B cell (primary cell): ENCODE measurements at regions not wholly inside any gene's neighbourhood (a gene's known extent, or its start where the extent isn't known, plus 50 kb on each side); places are given as distances from the start of the nearest gene placed in this dataset.

Experiments used
- ATAC-seq: fragments of 200-7000 bp; cut with Tn5 transposase; one replicate; pipeline ENCODE4 v1.10.0; 2021; ENCODE audit warnings: low read depth, mild to moderate bottlenecking, moderate number of reproducible peaks, moderate library complexity
- CTCF ChIA-PET: fragments of 350-600 bp; sonication (Branson Sonifier 250); formaldehyde crosslinking; loops from one replicate; lab custom pipeline; 2021; ENCODE audit warnings: antibody characterized with exemption, inconsistent platforms; lab: Charles Lee
- POLR2A ChIA-PET: fragments of 350-600 bp; sonication (Branson Sonifier 250); formaldehyde crosslinking; loops from one replicate; lab custom pipeline; 2021; ENCODE audit warnings: antibody characterized with exemption; lab: Charles Lee
- DNase-seq: peaks from one replicate; pipeline ENCODE4 v3.0.0; 2013
- H2AFZ ChIP-seq: 2 replicates; pipeline ENCODE4 v1.6.1; 2012; ENCODE audit warnings: mild to moderate bottlenecking, low read depth, low read length; ENCODE audit not compliant: insufficient read depth, poor library complexity, severe bottlenecking
- H3K27ac ChIP-seq, 2 donors: 1 replicate in 1 of 2; 2 replicates in 1 of 2; pipeline ENCODE4 v1.5.1; 2012 to 2013; ENCODE audit warnings: low read length in 2 of 2, mild to moderate bottlenecking in 2 of 2, moderate library complexity in 1 of 2
- H3K27me3 ChIP-seq, 4 experiments: fragments of 200-600 bp in 1 of 4; sonication (generic) in 1 of 4; replicated peaks in 1 of 4; 1 replicate in 2 of 4; 2 replicates in 2 of 4; pipeline versions ENCODE4 v1.6.1 to v1.7.0; 2013 to 2016; ENCODE audit warnings: low read length in 3 of 4, mild to moderate bottlenecking in 2 of 4, mixed read lengths in 1 of 4, moderate library complexity in 1 of 4; ENCODE audit not compliant: insufficient read depth in 4 of 4, control insufficient read depth in 3 of 4; ENCODE audit errors: control extremely low read depth in 1 of 4
- H3K36me3 ChIP-seq, 2 experiments: replicated peaks in 1 of 2; 1 replicate in 1 of 2; 2 replicates in 1 of 2; pipeline versions ENCODE4 v1.6.1 to v1.7.1; 2013; ENCODE audit warnings: low read length in 1 of 2; ENCODE audit not compliant: insufficient read depth in 2 of 2, control insufficient read depth in 1 of 2; ENCODE audit errors: control extremely low read depth in 1 of 2, extremely low read depth in 1 of 2
- H3K4me1 ChIP-seq, 2 donors: fragments of 200-600 bp in 1 of 2; sonication (generic) in 1 of 2; 1 replicate in 1 of 2; 2 replicates in 1 of 2; pipeline versions ENCODE4 v1.5.1 to v1.6.1; 2013 to 2017; ENCODE audit warnings: low read length in 2 of 2; ENCODE audit not compliant: control insufficient read depth in 2 of 2, insufficient read depth in 2 of 2
- H3K4me2 ChIP-seq: replicated peaks from 2 replicates; pipeline ENCODE3; 2012; ENCODE audit warnings: mild to moderate bottlenecking, low read depth, low read length; ENCODE audit not compliant: poor library complexity, severe bottlenecking
- H3K4me3 ChIP-seq, 5 experiments: fragments of 200-600 bp in 1 of 5; sonication (generic) in 1 of 5; 1 replicate in 3 of 5; 2 replicates in 2 of 5; pipeline versions ENCODE4 v1.5.1 to v1.7.0; 2011 to 2016; ENCODE audit warnings: low read length in 4 of 5, mild to moderate bottlenecking in 4 of 5, low read depth in 2 of 5, control low read depth in 1 of 5, moderate library complexity in 1 of 5; ENCODE audit not compliant: insufficient read depth in 1 of 5; ENCODE audit errors: control extremely low read depth in 1 of 5, extremely low read depth in 1 of 5
- H3K79me2 ChIP-seq: fragments of 200-600 bp; sonication (generic); one replicate; pipeline ENCODE4 v1.6.0; 2016; ENCODE audit warnings: low read length; ENCODE audit not compliant: control insufficient read depth, insufficient read depth
- H3K9ac ChIP-seq: fragments of 200-600 bp; sonication (generic); 2 replicates; pipeline ENCODE4 v1.6.1; 2017; ENCODE audit warnings: mild to moderate bottlenecking, low read length, moderate library complexity
- H3K9me3 ChIP-seq, 3 donors: one replicate each; pipeline versions ENCODE4 v1.6.1 to v1.7.1; 2013; ENCODE audit warnings: low read length in 2 of 3; ENCODE audit not compliant: control insufficient read depth in 2 of 3, insufficient read depth in 1 of 3; ENCODE audit errors: control extremely low read depth in 1 of 3
- H4K20me1 ChIP-seq: 2 replicates; pipeline ENCODE4 v1.6.0; 2012; ENCODE audit warnings: mild to moderate bottlenecking, low read length; ENCODE audit not compliant: insufficient read depth, control insufficient read depth, poor library complexity, severe bottlenecking
- H3K27ac Mint-ChIP-seq: one replicate; pipeline ENCODE4 v1.8.0; 2021; ENCODE audit warnings: mixed read lengths
- H3K27me3 Mint-ChIP-seq: one replicate; pipeline ENCODE4 v1.8.0; 2021; ENCODE audit warnings: mixed read lengths
- H3K4me1 Mint-ChIP-seq: one replicate; pipeline ENCODE4 v1.8.0; 2021; ENCODE audit warnings: mixed read lengths
- H3K4me3 Mint-ChIP-seq: one replicate; pipeline ENCODE4 v1.8.0; 2021; ENCODE audit warnings: mixed read lengths
- H3K9me3 Mint-ChIP-seq: one replicate; pipeline ENCODE4 v1.8.0; 2022; ENCODE audit warnings: mixed read lengths; ENCODE audit not compliant: insufficient read depth
- EZH2 ChIP-seq: IDR thresholded peaks from 2 replicates; pipeline ENCODE4 v1.6.1; 2012; ENCODE audit warnings: borderline replicate concordance, low read depth, mild to moderate bottlenecking, moderate library complexity, low read length; ENCODE audit not compliant: insufficient read depth, poor library complexity, severe bottlenecking
- WGBS: methylation state at CpG from one replicate; pipeline ENCODE4 v1.1.5; 2013; ENCODE audit warnings: missing lambda C conversion rate; ENCODE audit not compliant: insufficient coverage; 5-methylcytosine and 5-hydroxymethylcytosine counted together
- intact Hi-C: fragments of 100-400 bp; cut with micrococcal nuclease; formaldehyde crosslinking; loops from one replicate; pipeline ENCODE4 v1.10.0; 2022
- TF ChIP-seq, protein P1 (sequence below): fragments of 200-600 bp; IDR thresholded peaks from one replicate; pipeline ENCODE4 v1.8.0; 2022; ENCODE audit warnings: antibody characterized with exemption, mild to moderate bottlenecking

DNA sequence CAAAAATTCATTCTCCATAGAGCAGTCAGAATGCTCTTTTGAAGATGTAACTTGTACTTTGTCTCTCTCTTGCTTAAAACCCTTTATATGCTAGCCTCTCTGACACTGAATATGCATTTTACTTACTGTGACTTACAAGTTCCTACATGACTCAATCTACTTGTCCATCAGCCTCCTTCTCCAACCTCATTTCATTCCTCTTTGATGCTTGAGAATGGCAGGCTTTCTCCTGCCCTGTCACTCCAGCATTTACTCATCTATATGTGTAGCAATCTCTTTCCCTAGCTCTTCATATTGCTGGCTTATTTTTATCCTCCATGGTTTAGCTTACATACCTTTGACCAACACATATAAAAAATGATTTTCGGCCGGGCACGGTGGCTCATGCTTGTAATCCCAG, 561.9 kb downstream of the CCER1 start:
- peaks cover 0 to 13% (median 3%) of the 10 kb centered on the region in 3 donors for H3K9me3 ChIP-seq
- ChIA-PET POLR2A (no interaction called here), CTCF (no interaction called here)
- DNase-seq = no peak
- Mint-ChIP-seq H3K4me1 (no peaks in the 10 kb centered on the region), H3K27me3 (no peaks in the 10 kb centered on the region), H3K27ac (no peak overlapping the region), H3K9me3 (peaks cover 3% of the 10 kb centered on the region), H3K4me3 (no peak overlapping the region)
- no peaks in the 10 kb centered on the region for H3K36me3 ChIP-seq
- H2AFZ ChIP-seq = no peak overlapping the region
- TF ChIP-seq, protein P1, sequence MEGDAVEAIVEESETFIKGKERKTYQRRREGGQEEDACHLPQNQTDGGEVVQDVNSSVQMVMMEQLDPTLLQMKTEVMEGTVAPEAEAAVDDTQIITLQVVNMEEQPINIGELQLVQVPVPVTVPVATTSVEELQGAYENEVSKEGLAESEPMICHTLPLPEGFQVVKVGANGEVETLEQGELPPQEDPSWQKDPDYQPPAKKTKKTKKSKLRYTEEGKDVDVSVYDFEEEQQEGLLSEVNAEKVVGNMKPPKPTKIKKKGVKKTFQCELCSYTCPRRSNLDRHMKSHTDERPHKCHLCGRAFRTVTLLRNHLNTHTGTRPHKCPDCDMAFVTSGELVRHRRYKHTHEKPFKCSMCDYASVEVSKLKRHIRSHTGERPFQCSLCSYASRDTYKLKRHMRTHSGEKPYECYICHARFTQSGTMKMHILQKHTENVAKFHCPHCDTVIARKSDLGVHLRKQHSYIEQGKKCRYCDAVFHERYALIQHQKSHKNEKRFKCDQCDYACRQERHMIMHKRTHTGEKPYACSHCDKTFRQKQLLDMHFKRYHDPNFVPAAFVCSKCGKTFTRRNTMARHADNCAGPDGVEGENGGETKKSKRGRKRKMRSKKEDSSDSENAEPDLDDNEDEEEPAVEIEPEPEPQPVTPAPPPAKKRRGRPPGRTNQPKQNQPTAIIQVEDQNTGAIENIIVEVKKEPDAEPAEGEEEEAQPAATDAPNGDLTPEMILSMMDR = no peak
- no peak for TF ChIP-seq EZH2
- no peak for ATAC-seq
- intact Hi-C loops = no loop called here
- H4K20me1 ChIP-seq = no peaks in the 10 kb centered on the region
- no peaks in the 10 kb centered on the region for H3K27me3 ChIP-seq
- H3K4me2 ChIP-seq = no peak overlapping the region
- no peak overlapping the region for H3K27ac ChIP-seq
- no peak overlapping the region for H3K4me3 ChIP-seq
- no peaks in the 10 kb centered on the region for H3K79me2 ChIP-seq
- no CpG with 5 or more reads among the region's 3 CpGs for WGBS
- no peaks in the 10 kb centered on the region for H3K4me1 ChIP-seq
- H3K9ac ChIP-seq = no peak overlapping the region

DNA sequence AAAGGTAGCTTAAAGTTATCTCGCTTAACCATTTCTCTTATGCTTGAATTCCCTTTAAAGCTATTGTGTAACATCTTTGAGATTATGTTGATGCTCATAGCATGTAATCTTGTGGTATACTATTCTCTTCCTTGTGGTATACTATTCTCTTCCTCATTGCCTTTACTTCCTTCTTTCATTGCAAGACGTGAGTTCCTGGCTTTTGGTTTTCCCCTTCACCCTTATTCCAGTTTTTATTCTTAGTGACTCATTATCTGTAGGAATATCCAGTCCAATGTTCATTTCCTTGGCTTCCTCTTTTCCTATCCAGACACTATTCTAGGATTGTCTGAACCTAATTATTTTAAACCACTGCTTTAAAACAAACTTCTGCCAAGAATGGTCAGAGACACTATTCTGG, 564.0 kb downstream of the CCER1 start:
- no peak overlapping the region for H3K27ac Mint-ChIP-seq
- no peak overlapping the region for H2AFZ ChIP-seq
- no peaks in the 10 kb centered on the region for H3K27me3 ChIP-seq
- no peaks in the 10 kb centered on the region for H4K20me1 ChIP-seq
- no peak overlapping the region for H3K4me3 ChIP-seq
- WGBS = 0% methylated on average over 1 of the region's 2 CpGs
- ChIA-PET CTCF (no interaction called here), POLR2A (no interaction called here)
- no peaks in the 10 kb centered on the region for H3K79me2 ChIP-seq
- H3K9me3 Mint-ChIP-seq = peaks cover under 1% of the 10 kb centered on the region
- no peak overlapping the region for H3K4me3 Mint-ChIP-seq
- no peak overlapping the region for H3K27ac ChIP-seq
- H3K4me2 ChIP-seq = no peak overlapping the region
- H3K36me3 ChIP-seq = no peaks in the 10 kb centered on the region
- intact Hi-C loops = no loop called here
- no peaks in the 10 kb centered on the region for H3K4me1 Mint-ChIP-seq
- DNase-seq (no peak), ATAC-seq (no peak)
- H3K9me3 ChIP-seq = peaks cover 0 to 6% (median 1%) of the 10 kb centered on the region in 3 donors
- TF ChIP-seq EZH2 = no peak
- TF ChIP-seq, protein P1 = no peak
- H3K9ac ChIP-seq = no peak overlapping the region
- no peaks in the 10 kb centered on the region for H3K4me1 ChIP-seq
- no peaks in the 10 kb centered on the region for H3K27me3 Mint-ChIP-seq
